SK-N-SH (cell line): ENCODE measurements at regions not wholly inside any gene's neighbourhood (a gene's known extent, or its start where the extent isn't known, plus 50 kb on each side); places are given as distances from the start of the nearest gene placed in this dataset.

Source experiments
- CTCF ChIA-PET: fragments of 300-600, 350-600 bp; formaldehyde crosslinking; extraction: SDS; loops from one replicate; lab custom pipeline; 2021; lab: Yijun Ruan, JAX
- POLR2A ChIA-PET: fragments of 350-600 bp; sonication (Branson Sonifier 250); formaldehyde crosslinking; extraction: SDS; loops from one replicate; lab custom pipeline; 2020; ENCODE audit warnings: antibody characterized with exemption, inconsistent platforms; lab: Yijun Ruan, JAX
- DNase-seq: peaks from one replicate; pipeline ENCODE4 v3.0.0; 2012
- H2AFZ ChIP-seq: fragments of 200-600 bp; sonication (generic); 2 replicates; pipeline ENCODE4 v1.8.1; 2016; ENCODE audit warnings: antibody characterized with exemption, mild to moderate bottlenecking, low read depth
- H3F3A ChIP-seq: fragments of 200-600 bp; sonication (generic); replicated peaks from 2 replicates; pipeline ENCODE3; 2016; ENCODE audit warnings: antibody characterized with exemption, mild to moderate bottlenecking; ENCODE audit not compliant: insufficient read depth
- H3K27ac ChIP-seq, 2 experiments: fragments of 200-500 bp in 1 of 2; fragments of 200-600 bp in 1 of 2; sonication (Bioruptor generic) in 1 of 2; sonication (generic), shearing (Covaris generic) in 1 of 2; 2 replicates each; pipeline versions ENCODE4 v1.5.1 to v1.6.1; 2014 to 2016; ENCODE audit warnings: low read depth in 2 of 2, inconsistent platforms in 1 of 2, low read length in 1 of 2, mild to moderate bottlenecking in 1 of 2, mixed read lengths in 1 of 2
- H3K27me3 ChIP-seq: fragments of 200-600 bp; sonication (generic), shearing (Covaris generic); 2 replicates; pipeline ENCODE4 v1.6.1; 2016; ENCODE audit warnings: mixed run types; ENCODE audit not compliant: insufficient read depth
- H3K36me3 ChIP-seq, 2 experiments: fragments of 200-500 bp in 1 of 2; fragments of 200-600 bp in 1 of 2; sonication (Bioruptor generic) in 1 of 2; sonication (generic) in 1 of 2; replicated peaks in 1 of 2; 2 replicates each; pipeline versions ENCODE3 to v1.5.1; 2014 to 2016; ENCODE audit warnings: low read length in 1 of 2, mild to moderate bottlenecking in 1 of 2; ENCODE audit not compliant: insufficient read depth in 2 of 2, control insufficient read depth in 1 of 2
- H3K4me1 ChIP-seq, 2 experiments: fragments of 200-500 bp in 1 of 2; fragments of 200-600 bp in 1 of 2; sonication (Bioruptor generic) in 1 of 2; sonication (generic), shearing (Covaris generic) in 1 of 2; 2 replicates each; pipeline versions ENCODE4 v1.5.1 to v1.6.1; 2014 to 2016; ENCODE audit warnings: low read depth in 1 of 2, low read length in 1 of 2, mixed run types in 1 of 2; ENCODE audit not compliant: insufficient read depth in 2 of 2, control insufficient read depth in 1 of 2
- H3K4me2 ChIP-seq: fragments of 200-600 bp; sonication (generic), shearing (Covaris generic); 2 replicates; pipeline ENCODE4 v1.6.1; 2017; ENCODE audit warnings: mixed run types
- H3K4me3 ChIP-seq, 2 experiments: fragments of 200-500 bp in 1 of 2; fragments of 200-600 bp in 1 of 2; sonication (Bioruptor generic) in 1 of 2; sonication (generic), shearing (Covaris generic) in 1 of 2; 2 replicates each; pipeline versions ENCODE4 v1.5.1 to v1.8.1; 2014 to 2016; ENCODE audit warnings: low read depth in 2 of 2, inconsistent platforms in 1 of 2, low read length in 1 of 2, mild to moderate bottlenecking in 1 of 2, mixed read lengths in 1 of 2, moderate library complexity in 1 of 2
- H3K79me2 ChIP-seq: fragments of 200-600 bp; sonication (generic); 2 replicates; pipeline ENCODE4 v1.8.1; 2017; ENCODE audit warnings: mild to moderate bottlenecking; ENCODE audit not compliant: insufficient read depth
- H3K9ac ChIP-seq: fragments of 200-600 bp; sonication (generic); 2 replicates; pipeline ENCODE4 v1.6.1; 2017; ENCODE audit warnings: mixed run types
- H3K9me2 ChIP-seq: fragments of 200-600 bp; sonication (generic); 2 replicates; pipeline ENCODE4 v1.6.1; 2017; ENCODE audit warnings: mixed run types
- H3K9me3 ChIP-seq: fragments of 200-600 bp; sonication (generic); 2 replicates; pipeline ENCODE4 v1.6.1; 2017; ENCODE audit warnings: mixed run types, mild to moderate bottlenecking, moderate library complexity
- H4K20me1 ChIP-seq: fragments of 200-600 bp; sonication (generic); 2 replicates; pipeline ENCODE4 v1.6.1; 2017; ENCODE audit warnings: mild to moderate bottlenecking, mixed run types; ENCODE audit not compliant: insufficient read depth
- CHD2 ChIP-seq: fragments of 150-350 bp; IDR thresholded peaks from 2 replicates; pipeline ENCODE4 v1.6.1; 2018; ENCODE audit warnings: low read length; ENCODE audit not compliant: partially characterized antibody
- EP300 ChIP-seq, 2 experiments: IDR thresholded peaks; 2 replicates each; pipeline versions ENCODE4 v1.4.0 to v1.6.1; 2012; ENCODE audit warnings: borderline replicate concordance in 1 of 2, low read depth in 1 of 2, low read length in 1 of 2
- FOSL2 ChIP-seq: IDR thresholded peaks from 2 replicates; pipeline ENCODE4 v1.4.0; 2012; ENCODE audit warnings: low read depth, mild to moderate bottlenecking, moderate library complexity, borderline replicate concordance
- FOXJ3 ChIP-seq: sonication (generic); formaldehyde crosslinking; IDR thresholded peaks from 2 replicates; pipeline ENCODE4 v1.5.1; 2020; ENCODE audit warnings: mild to moderate bottlenecking, missing genetic modification reagents
- MEF2A ChIP-seq: IDR thresholded peaks from 2 replicates; pipeline ENCODE4 v1.4.0; 2012; ENCODE audit warnings: low read depth, borderline replicate concordance
- MXI1 ChIP-seq: IDR thresholded peaks from 2 replicates; pipeline ENCODE4 v1.6.1; 2012; ENCODE audit warnings: mild to moderate bottlenecking, low read depth, low read length, improper control_type of control experiment
- NRF1 ChIP-seq: IDR thresholded peaks from 2 replicates; pipeline ENCODE4 v1.6.1; 2012; ENCODE audit warnings: low read depth, mild to moderate bottlenecking, low read length
- POLR2AphosphoS5 ChIP-seq: IDR thresholded peaks from 2 replicates; pipeline ENCODE4 v1.6.1; 2012; ENCODE audit warnings: low read depth, low read length
- RAD21 ChIP-seq: IDR thresholded peaks from 2 replicates; pipeline ENCODE4 v1.6.1; 2012; ENCODE audit warnings: mild to moderate bottlenecking, low read length
- RFX5 ChIP-seq: IDR thresholded peaks from 2 replicates; pipeline ENCODE4 v1.6.1; 2012; ENCODE audit warnings: mild to moderate bottlenecking, improper control_type of control experiment, low read length
- RXRA ChIP-seq: IDR thresholded peaks from 2 replicates; pipeline ENCODE4 v1.4.0; 2012; ENCODE audit warnings: low read depth, mild to moderate bottlenecking, borderline replicate concordance
- SIN3A ChIP-seq: IDR thresholded peaks from 2 replicates; pipeline ENCODE4 v1.6.1; 2012; ENCODE audit warnings: low read depth, mild to moderate bottlenecking, low read length, moderate library complexity, borderline replicate concordance
- TAF1 ChIP-seq: IDR thresholded peaks from 2 replicates; pipeline ENCODE4 v1.6.1; 2012; ENCODE audit warnings: low read depth, mild to moderate bottlenecking, low read length, moderate library complexity, borderline replicate concordance
- WGBS: methylation state at CpG from one replicate; pipeline ENCODE4 v1.1.6; 2017; ENCODE audit warnings: low lambda C conversion rate; 5-methylcytosine and 5-hydroxymethylcytosine counted together
- TF ChIP-seq, protein P1 (sequence below): fragments of 150-350 bp; IDR thresholded peaks from 2 replicates; pipeline ENCODE4 v1.6.1; 2017; ENCODE audit warnings: antibody characterized with exemption, low read length, low read depth, borderline replicate concordance
- TF ChIP-seq, protein P2 (sequence below): IDR thresholded peaks from 2 replicates; pipeline ENCODE4; 2012
- TF ChIP-seq, protein P3 (sequence below): IDR thresholded peaks from 2 replicates; pipeline ENCODE4 v1.4.0; 2012; ENCODE audit warnings: low read depth, borderline replicate concordance
- TF ChIP-seq, protein P4 (sequence below): IDR thresholded peaks from 2 replicates; pipeline ENCODE4 v1.4.0; 2012; ENCODE audit warnings: low read depth

DNA sequence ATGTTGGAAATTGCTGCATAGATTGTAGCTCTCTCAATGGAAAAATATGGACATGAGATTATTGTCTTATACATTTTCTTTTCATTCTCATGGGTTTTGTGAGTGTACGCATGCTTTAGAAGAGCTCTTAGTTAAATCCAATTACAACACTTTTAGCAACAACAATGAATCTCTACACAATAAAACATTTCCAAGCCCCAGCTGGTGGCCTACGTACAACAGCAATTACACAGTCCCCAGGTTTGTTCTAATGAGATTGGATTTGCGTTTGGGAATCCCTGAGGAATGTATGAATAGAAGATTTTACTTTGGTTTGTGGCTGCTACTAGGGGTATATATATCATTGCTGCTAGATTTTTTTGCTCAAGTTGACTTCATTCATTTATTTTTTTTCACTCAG lies 98.6 kb downstream of the FHDC1 start:
- no peak overlapping the region for H3K27ac ChIP-seq
- H3K4me3 ChIP-seq, result no peak overlapping the region
- ChIA-PET CTCF (interaction anchor here (1.1 to 2.0 kb wide), 3 partner anchors 41 to 93 kb away, joined by 3 to 8 read pairs (median 3); no protein-coding TSS in a partner anchor), POLR2A (no interaction called here)
- H3K4me1 ChIP-seq, result no peaks in the 10 kb centered on the region; a peak in 1 of 4 replicates
- 47% methylated on average over 3 of the region's 3 CpGs for WGBS
- H3K36me3 ChIP-seq, result no peaks in the 10 kb centered on the region
- no peaks in the 10 kb centered on the region for H3K9me3 ChIP-seq
- no peaks in the 10 kb centered on the region for H3K79me2 ChIP-seq
- no peak overlapping the region for H2AFZ ChIP-seq
- no peak overlapping the region for H3K4me2 ChIP-seq
- no peaks in the 10 kb centered on the region for H3K9me2 ChIP-seq
- H4K20me1 ChIP-seq, result no peaks in the 10 kb centered on the region
- no peak for DNase-seq
- TF ChIP-seq EP300 (IDR thresholded peaks at IDR 0.05; ENCODE audit: borderline replicate concordance in 1 of 2, low read depth in 1 of 2, low read length in 1 of 2), result no peak
- TF ChIP-seq NRF1, result no peak
- TF ChIP-seq RAD21, result no peak
- no peak for TF ChIP-seq RFX5
- TF ChIP-seq SIN3A, result no peak
- TF ChIP-seq MEF2A, result no peak
- TF ChIP-seq CHD2, result no peak
- TF ChIP-seq, protein P1, sequence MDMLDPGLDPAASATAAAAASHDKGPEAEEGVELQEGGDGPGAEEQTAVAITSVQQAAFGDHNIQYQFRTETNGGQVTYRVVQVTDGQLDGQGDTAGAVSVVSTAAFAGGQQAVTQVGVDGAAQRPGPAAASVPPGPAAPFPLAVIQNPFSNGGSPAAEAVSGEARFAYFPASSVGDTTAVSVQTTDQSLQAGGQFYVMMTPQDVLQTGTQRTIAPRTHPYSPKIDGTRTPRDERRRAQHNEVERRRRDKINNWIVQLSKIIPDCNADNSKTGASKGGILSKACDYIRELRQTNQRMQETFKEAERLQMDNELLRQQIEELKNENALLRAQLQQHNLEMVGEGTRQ, result no peak
- TF ChIP-seq, protein P2, sequence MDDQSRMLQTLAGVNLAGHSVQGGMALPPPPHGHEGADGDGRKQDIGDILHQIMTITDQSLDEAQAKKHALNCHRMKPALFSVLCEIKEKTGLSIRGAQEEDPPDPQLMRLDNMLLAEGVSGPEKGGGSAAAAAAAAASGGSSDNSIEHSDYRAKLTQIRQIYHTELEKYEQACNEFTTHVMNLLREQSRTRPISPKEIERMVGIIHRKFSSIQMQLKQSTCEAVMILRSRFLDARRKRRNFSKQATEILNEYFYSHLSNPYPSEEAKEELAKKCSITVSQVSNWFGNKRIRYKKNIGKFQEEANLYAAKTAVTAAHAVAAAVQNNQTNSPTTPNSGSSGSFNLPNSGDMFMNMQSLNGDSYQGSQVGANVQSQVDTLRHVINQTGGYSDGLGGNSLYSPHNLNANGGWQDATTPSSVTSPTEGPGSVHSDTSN, result no peak
- no peak for TF ChIP-seq RXRA
- no peak for TF ChIP-seq TAF1
- TF ChIP-seq POLR2AphosphoS5, result no peak
- TF ChIP-seq, protein P3, sequence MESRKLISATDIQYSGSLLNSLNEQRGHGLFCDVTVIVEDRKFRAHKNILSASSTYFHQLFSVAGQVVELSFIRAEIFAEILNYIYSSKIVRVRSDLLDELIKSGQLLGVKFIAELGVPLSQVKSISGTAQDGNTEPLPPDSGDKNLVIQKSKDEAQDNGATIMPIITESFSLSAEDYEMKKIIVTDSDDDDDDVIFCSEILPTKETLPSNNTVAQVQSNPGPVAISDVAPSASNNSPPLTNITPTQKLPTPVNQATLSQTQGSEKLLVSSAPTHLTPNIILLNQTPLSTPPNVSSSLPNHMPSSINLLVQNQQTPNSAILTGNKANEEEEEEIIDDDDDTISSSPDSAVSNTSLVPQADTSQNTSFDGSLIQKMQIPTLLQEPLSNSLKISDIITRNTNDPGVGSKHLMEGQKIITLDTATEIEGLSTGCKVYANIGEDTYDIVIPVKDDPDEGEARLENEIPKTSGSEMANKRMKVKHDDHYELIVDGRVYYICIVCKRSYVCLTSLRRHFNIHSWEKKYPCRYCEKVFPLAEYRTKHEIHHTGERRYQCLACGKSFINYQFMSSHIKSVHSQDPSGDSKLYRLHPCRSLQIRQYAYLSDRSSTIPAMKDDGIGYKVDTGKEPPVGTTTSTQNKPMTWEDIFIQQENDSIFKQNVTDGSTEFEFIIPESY, result no peak
- TF ChIP-seq FOXJ3, result no peak
- no peak for TF ChIP-seq MXI1
- TF ChIP-seq FOSL2, result no peak
- TF ChIP-seq, protein P4, sequence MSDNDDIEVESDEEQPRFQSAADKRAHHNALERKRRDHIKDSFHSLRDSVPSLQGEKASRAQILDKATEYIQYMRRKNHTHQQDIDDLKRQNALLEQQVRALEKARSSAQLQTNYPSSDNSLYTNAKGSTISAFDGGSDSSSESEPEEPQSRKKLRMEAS, result no peak
- H3F3A ChIP-seq, result no peaks in the 10 kb centered on the region
- H3K27me3 ChIP-seq, result no peaks in the 10 kb centered on the region
- no peak overlapping the region for H3K9ac ChIP-seq
